ENCODE measurements at regions not wholly inside any gene's neighbourhood (a gene's known extent, or its start where the extent isn't known, plus 50 kb on each side); places are given as distances from the start of the nearest gene placed in this dataset.

DNA sequence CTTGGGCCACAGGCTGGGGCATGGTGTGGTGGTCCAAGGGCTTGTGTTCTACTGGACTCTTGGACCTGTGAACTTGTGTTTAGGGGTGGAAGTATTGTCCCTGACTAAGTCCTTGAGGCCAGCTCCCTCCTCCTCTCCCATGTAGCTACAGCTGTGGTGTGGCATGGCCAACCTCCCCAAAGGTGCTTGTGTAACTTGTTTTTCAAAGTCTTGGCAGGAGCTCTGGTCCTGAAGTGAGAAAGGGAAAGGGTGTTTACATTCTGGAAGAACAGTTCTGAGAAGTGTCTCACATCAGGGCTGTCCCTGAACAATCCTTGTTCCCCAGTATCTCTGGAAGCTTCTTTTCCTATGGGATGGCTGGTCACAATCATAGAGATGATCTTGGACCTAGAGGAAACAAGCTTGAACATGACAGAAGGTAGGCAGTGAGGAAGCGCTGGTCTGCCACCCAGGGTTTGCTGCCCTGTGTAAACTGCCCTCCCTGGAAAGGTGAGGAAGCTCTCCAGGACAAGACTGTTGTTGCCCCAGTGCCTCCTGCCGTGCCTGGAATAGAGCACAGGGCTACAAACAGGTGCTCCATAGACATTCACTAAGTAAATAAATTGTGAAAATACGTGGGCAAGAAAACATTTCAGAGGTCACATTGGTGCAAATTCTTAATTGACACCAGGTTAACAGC, 64.6 kb upstream of the KLF9 start:
- DNase-seq: no peak

DNA sequence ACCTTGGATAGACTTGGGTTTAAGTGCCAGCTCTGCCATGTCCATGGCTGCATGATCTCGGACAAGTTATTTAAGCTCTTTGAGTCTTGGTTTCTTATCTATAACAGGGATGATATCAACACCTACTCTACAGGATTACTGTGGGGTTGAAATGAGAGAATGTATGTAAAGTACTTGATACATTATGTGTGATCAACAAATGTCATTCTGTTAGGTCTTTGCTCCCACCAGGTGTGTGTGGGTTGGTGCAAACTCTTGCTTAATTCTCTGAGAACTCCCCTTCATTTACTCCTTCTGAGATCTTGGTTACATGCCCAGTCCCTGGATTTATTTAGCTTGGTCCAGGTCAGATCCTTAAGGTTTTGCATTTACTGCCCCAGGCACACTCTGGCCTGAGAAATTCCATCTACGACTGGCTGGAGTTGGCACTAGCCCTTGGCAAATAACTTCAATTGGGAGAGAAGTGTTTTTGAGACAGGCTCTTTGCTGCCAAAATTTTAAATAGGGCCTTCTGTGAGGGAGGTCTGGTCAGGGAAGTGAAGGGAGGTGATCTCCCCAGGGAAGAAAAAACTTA, 63.5 kb upstream of the KLF9 start:
- DNase-seq: no peak

DNA sequence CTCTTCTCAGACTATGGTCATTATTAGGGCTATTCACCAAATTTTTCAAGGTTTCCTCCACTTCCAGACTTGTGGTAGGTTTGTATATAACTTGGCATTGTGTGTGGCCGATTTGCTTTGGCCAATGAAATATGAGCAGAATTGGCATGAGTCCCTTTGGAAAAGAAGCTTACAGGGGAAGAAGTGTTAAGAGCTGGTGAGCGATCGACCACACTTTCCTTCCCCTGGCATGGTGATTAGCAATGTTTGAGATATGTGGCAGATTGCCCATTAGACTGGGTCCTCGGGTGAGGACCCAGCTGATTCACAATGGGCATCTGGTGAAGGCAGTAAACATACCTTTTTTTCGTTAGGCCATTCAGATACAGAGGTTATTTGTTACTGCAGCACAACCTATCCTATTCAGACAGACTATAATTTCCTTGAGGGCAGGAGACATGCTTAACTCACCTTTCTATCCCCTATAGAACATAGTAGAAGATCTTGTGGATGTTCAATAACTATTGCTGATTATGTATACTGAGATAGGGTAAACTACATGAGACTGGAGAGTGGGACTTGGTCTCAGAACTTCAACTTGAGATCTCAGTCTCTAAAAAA, 62.8 kb upstream of the KLF9 start:
- DNase-seq: no peak

DNA sequence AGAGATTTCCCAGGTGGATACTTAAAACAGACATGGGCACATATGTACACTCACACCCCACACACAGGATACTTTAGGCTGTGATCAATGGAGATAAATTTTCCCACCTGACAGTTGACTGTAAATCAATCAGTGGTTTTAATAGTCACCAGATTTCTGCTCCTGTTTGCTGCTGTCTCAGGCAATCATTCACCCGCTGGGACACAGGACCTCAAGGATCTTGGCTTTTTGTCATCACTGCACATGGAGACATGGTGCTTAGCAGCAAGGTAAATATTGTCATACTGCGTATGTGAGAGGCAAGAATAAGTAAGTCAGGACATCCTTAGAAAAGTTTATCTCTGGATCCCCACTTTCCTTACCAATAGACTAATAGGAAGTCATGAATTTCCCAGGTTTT, 60.8 kb upstream of the KLF9 start:
- DNase-seq: no peak

DNA sequence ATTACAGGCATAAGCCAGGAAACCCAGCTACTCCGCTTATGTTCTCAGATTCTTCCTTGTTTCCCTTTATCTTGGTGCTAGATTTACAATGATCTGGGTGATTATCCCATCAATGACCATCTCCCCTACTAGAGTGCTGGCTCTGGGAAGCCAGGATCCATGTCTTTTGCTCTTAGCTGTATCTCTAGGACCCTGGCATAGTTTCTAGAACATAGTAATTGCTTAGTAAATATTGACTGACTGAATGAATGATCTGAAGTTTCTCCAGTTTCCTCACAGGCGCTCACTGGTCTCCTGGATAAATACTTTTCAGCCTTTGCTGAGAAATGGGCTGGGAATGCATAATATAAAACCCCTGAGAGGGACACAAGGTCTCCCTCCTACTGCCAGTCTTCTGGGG, 60.0 kb upstream of the KLF9 start:
- DNase-seq: no peak

DNA sequence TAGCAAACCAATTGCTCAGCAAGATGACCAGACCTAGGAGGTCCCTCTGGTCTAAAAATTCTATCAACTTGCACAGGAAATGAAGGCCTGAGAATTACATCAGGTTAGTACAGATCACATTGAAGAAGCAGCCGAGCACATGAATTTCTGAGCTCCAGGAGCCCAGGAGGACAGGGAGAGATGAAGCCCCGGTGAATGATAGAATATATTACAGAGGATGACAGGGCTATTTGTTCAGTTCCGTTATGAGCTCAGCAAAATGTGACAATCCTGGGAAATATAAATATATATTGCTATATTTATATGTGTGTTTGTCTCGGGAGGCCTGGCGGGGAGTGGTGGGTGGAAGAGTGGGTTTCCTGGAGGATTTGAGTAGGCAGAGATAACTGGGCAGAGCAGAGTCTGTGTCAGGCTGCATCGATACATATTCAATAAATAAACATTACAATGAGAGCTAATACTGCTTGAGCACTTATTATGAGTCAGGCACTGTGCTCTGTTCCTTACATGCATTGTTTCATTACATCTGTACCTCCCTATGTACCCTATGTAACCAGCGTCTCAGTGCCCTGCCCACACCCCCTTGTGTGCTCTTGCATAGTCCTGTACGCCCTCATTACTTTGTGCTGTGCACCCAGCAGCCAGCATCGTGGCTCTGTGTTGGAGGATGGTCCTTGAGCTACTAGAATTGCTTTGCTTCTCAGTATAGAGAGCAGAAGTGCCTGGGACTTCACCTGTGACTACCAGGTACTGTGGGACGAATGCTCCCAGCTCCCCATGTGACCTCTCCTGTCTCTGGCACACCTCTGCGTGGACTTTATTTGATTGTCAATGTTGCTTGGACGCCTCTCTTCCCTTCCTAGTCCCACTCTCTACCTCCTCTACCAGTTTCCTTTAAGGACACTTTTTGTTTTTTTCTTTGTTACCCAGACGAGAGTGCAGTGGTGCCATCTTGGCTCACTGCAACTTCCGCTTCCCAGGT, 58.1 kb upstream of the KLF9 start:
- DNase-seq: no peak

DNA sequence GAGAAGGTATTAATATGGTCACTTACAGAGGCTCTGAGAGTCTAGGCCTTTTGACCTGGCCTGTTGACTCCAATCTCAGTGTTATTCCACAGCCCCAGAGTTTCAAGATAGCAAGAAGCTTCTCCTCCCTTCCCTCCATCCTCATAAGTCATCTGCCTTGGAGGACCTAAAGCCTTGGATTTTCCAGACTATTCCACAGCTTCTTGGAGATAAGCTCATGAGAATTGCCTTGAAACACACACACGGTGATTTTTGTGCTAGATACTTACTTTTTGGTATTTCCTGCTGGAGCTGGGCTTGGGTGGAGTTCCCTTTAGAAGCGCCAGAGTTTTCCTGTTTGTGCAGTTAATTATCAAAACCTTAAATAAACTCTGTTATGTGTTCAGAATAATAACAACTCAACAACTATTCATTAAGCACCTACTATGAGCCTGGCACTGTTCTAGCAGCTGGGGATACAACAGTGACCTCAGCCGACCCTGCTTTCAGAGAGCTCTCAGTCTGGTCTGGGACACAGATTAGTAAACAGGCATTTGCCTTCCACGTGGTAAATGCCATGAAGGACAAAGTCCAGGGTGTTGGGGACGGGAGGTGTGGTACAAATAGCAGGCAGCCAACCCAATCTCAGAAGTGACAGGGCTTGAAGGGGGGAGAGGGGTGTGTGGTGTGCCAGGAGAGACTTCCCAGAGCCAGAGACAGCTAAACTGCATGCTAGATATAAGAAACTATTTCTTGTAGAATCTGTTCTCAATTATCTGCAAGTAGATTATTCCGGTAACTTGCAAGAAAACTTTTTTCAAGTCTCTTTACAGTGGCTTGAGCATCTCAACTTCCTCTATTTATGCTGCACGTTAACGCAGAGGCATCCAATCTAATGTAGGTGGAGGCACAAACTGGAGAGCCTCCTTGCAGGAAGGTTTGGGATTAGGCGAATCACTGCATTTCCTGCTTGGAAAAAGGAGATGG, 55.9 kb upstream of the KLF9 start:
- peak; percentile 10 for DNase-seq

DNA sequence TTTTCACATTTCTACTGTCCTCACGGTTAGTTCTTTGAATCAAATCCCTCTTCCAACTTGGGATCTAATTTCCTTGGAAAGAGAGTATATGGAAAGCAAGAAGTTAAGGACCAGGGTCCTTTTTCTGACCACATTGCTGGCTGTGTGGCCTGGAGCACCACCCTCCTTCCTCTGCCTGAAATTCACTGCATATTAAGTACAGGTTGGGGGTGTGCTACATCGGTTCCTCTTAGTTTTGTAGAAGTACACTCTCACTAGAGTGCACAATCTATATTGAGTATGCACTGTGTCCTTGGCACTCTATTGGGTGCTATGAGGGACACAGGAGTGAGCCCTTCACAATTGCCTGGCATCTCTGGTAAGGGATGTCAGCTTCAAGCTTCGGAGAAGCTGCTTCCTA, 53.8 kb upstream of the KLF9 start:
- DNase-seq: no peak

DNA sequence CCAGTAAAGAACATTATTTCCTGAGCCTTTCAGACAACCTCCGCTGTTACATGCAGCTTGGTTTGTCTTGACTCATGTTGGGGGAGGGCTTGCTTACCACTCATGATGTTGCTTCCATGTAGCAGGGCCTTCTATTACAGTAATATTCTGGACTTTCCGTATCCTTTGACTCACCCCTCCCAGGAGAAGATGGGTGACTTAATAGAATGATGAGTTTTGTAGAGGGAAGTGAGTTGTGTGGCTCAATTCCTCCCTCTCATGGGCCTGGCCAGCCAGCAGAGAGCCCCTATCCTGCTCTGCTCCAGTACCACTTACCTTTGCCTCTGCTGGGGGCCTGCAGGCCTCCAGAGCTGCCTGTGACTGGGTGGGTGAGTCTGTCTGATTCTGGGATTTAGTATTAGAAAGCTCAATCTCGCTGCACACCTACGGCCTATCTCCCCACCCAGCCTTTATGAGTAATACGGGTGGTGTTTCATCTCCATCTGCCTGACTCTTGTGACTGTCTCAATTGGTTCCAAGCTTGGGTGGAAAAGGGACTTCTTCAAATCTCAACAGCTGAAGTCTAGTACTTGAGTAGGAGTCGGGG, 52.6 kb upstream of the KLF9 start:
- DNase-seq: no peak

DNA sequence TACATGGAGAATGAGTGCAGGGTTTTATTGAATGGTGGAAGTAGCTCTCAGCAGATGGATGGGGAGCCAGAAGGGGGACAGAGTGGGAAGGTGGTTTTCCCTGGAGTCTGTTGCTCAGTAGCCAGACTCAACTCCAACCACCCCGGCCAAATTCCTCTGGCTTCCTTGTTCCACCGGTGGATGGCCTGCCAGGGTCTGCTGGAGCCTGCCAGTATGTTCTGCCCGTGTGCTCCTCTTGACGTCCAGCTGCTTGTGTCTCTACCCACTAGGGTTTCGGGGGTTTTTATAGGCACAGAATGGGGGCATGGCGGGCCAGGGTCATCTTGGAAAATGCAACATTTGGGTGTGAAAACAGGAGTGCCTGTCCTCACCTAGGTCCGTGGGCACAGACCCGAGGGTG, 51.4 kb upstream of the KLF9 start:
- DNase-seq: no peak

DNA sequence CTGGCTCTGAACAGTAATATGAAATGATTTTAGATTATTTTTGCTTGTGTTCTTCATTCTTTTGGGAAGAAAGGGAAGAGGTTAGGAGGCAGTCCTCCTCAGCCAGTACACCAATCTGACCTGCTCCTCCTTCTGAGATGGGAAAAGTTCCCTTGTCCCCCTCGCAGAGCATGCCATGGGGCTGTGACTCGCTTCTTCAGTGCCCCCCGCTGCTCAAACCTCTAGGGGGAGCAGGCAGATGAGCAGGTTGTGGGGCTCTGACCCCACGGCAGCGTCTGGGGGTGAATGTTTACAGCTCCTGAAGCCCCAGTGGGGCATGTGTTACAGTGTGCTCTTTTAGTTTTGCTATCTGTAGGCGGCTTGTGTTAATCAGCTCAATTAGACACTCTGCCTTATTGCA, 50.9 kb upstream of the KLF9 start:
- DNase-seq: no peak
